LNCaP clone FGC (cell line): ENCODE measurements at regions not wholly inside any gene's neighbourhood (a gene's known extent, or its start where the extent isn't known, plus 50 kb on each side); places are given as distances from the start of the nearest gene placed in this dataset.

Source experiments
- DNase-seq: peaks from one replicate; pipeline ENCODE4 v3.0.0-alpha.2; 2011; ENCODE audit warnings: low read depth
- H3K4me3 ChIP-seq: 2 replicates; pipeline ENCODE4 v1.5.1; 2011; ENCODE audit warnings: mild to moderate bottlenecking, low read depth, low read length, control low read depth
- CTCF ChIP-seq: IDR thresholded peaks from 2 replicates; pipeline ENCODE4 v1.5.1; 2012; ENCODE audit warnings: mild to moderate bottlenecking; ENCODE audit not compliant: control insufficient read depth, insufficient read depth; ENCODE audit errors: extremely low read depth

- DNase-seq = no peak
- H3K4me3 ChIP-seq = no peak overlapping the region
- no peak for TF ChIP-seq CTCF
Measured at GRCh38 chr15:27627623-27628022, 471.5 kb downstream of the OCA2 start.

GRCh38 chr15:27623560-27624305 is 475.4 kb downstream of the OCA2 start:
- no peak overlapping the region for H3K4me3 ChIP-seq
- DNase-seq = no peak
- no peak for TF ChIP-seq CTCF

- DNase-seq = no peak
- no peak overlapping the region for H3K4me3 ChIP-seq
- TF ChIP-seq CTCF = no peak
Measured at GRCh38 chr15:27623149-27623548, 476.0 kb downstream of the OCA2 start.

GRCh38 chr15:27622371-27622770 is 476.7 kb downstream of the OCA2 start:
- TF ChIP-seq CTCF = no peak
- DNase-seq = no peak
- H3K4me3 ChIP-seq = no peak overlapping the region

- H3K4me3 ChIP-seq = no peak overlapping the region
- DNase-seq = no peak
- TF ChIP-seq CTCF = no peak
Measured at GRCh38 chr15:27619204-27619603, 479.9 kb downstream of the OCA2 start.

GRCh38 chr15:27617013-27617412 is 482.1 kb downstream of the OCA2 start:
- no peak for TF ChIP-seq CTCF
- H3K4me3 ChIP-seq = no peak overlapping the region
- DNase-seq = no peak

DNA sequence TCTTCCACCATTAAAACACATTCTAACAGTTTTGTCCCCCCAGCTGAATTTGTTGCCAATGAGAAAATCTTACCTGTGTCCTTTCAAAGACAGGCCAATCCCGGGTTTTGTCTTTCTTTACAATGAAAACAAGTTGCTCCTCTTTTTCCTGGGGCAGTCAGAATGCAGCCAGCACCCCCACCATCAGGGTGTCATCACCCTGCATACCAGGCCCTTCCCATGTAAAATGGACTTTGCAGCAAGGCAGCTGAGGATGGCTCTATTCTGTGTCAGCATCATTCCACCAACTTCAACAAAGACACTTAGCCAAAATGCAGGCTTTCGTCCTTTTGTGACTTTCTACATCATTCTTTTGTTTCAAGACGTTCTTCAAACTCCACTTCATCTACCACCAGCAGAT is 490.9 kb downstream of the OCA2 start:
- TF ChIP-seq CTCF = no peak
- no peak for DNase-seq
- no peak overlapping the region for H3K4me3 ChIP-seq
